H1 (cell line): ENCODE measurements at regions not wholly inside any gene's neighbourhood (a gene's known extent, or its start where the extent isn't known, plus 50 kb on each side); places are given as distances from the start of the nearest gene placed in this dataset.

Experiments used
- FOSL1 ChIP-seq: IDR thresholded peaks from 2 replicates; pipeline ENCODE4 v1.6.1; 2011; ENCODE audit warnings: mild to moderate bottlenecking, low read depth, low read length, moderate library complexity; ENCODE audit not compliant: insufficient read depth
- KDM4A ChIP-seq: IDR thresholded peaks from one replicate; pipeline ENCODE4 v1.7.1; 2012; ENCODE audit warnings: low read depth, mild to moderate bottlenecking, moderate library complexity, low read length, inconsistent platforms; ENCODE audit not compliant: severe bottlenecking
- RAD21 ChIP-seq, 2 experiments: IDR thresholded peaks in 1 of 2; conservative IDR thresholded peaks in 1 of 2; 2 replicates each; pipeline ENCODE4 v1.6.1; 2011; ENCODE audit warnings: low read depth in 2 of 2, low read length in 2 of 2, improper control_type of control experiment in 1 of 2, inconsistent platforms in 1 of 2, mild to moderate bottlenecking in 1 of 2, moderate library complexity in 1 of 2
- RFX5 ChIP-seq: IDR thresholded peaks from 2 replicates; pipeline ENCODE4 v1.6.1; 2011; ENCODE audit warnings: low read depth, low read length, improper control_type of control experiment, borderline replicate concordance
- RXRA ChIP-seq: IDR thresholded peaks from 2 replicates; pipeline ENCODE4 v1.6.1; 2011; ENCODE audit warnings: low read depth, mild to moderate bottlenecking, low read length, moderate library complexity; ENCODE audit not compliant: insufficient read depth
- TF ChIP-seq, protein P1 (sequence below): fragments of 300-600 bp; sonication (generic); IDR thresholded peaks from 2 replicates; pipeline ENCODE4 v1.7.1; 2012; ENCODE audit warnings: low read length, moderate library complexity, mild to moderate bottlenecking, inconsistent platforms; ENCODE audit not compliant: insufficient replicate concordance
- TF ChIP-seq, protein P2 (sequence below): IDR thresholded peaks from 2 replicates; pipeline ENCODE4 v1.6.1; 2012; ENCODE audit warnings: inconsistent platforms
- TF ChIP-seq, protein P3 (sequence below), 3 experiments: IDR thresholded peaks; 1 replicate in 2 of 3; 2 replicates in 1 of 3; pipeline versions ENCODE4 v1.5.1 to v1.6.1; 2011; ENCODE audit warnings: low read length in 3 of 3, mild to moderate bottlenecking in 3 of 3, inconsistent platforms in 2 of 3, low read depth in 1 of 3, moderate library complexity in 1 of 3; ENCODE audit not compliant: insufficient read depth in 1 of 3; ENCODE audit errors: control extremely low read depth in 1 of 3

- TF ChIP-seq, protein P1, sequence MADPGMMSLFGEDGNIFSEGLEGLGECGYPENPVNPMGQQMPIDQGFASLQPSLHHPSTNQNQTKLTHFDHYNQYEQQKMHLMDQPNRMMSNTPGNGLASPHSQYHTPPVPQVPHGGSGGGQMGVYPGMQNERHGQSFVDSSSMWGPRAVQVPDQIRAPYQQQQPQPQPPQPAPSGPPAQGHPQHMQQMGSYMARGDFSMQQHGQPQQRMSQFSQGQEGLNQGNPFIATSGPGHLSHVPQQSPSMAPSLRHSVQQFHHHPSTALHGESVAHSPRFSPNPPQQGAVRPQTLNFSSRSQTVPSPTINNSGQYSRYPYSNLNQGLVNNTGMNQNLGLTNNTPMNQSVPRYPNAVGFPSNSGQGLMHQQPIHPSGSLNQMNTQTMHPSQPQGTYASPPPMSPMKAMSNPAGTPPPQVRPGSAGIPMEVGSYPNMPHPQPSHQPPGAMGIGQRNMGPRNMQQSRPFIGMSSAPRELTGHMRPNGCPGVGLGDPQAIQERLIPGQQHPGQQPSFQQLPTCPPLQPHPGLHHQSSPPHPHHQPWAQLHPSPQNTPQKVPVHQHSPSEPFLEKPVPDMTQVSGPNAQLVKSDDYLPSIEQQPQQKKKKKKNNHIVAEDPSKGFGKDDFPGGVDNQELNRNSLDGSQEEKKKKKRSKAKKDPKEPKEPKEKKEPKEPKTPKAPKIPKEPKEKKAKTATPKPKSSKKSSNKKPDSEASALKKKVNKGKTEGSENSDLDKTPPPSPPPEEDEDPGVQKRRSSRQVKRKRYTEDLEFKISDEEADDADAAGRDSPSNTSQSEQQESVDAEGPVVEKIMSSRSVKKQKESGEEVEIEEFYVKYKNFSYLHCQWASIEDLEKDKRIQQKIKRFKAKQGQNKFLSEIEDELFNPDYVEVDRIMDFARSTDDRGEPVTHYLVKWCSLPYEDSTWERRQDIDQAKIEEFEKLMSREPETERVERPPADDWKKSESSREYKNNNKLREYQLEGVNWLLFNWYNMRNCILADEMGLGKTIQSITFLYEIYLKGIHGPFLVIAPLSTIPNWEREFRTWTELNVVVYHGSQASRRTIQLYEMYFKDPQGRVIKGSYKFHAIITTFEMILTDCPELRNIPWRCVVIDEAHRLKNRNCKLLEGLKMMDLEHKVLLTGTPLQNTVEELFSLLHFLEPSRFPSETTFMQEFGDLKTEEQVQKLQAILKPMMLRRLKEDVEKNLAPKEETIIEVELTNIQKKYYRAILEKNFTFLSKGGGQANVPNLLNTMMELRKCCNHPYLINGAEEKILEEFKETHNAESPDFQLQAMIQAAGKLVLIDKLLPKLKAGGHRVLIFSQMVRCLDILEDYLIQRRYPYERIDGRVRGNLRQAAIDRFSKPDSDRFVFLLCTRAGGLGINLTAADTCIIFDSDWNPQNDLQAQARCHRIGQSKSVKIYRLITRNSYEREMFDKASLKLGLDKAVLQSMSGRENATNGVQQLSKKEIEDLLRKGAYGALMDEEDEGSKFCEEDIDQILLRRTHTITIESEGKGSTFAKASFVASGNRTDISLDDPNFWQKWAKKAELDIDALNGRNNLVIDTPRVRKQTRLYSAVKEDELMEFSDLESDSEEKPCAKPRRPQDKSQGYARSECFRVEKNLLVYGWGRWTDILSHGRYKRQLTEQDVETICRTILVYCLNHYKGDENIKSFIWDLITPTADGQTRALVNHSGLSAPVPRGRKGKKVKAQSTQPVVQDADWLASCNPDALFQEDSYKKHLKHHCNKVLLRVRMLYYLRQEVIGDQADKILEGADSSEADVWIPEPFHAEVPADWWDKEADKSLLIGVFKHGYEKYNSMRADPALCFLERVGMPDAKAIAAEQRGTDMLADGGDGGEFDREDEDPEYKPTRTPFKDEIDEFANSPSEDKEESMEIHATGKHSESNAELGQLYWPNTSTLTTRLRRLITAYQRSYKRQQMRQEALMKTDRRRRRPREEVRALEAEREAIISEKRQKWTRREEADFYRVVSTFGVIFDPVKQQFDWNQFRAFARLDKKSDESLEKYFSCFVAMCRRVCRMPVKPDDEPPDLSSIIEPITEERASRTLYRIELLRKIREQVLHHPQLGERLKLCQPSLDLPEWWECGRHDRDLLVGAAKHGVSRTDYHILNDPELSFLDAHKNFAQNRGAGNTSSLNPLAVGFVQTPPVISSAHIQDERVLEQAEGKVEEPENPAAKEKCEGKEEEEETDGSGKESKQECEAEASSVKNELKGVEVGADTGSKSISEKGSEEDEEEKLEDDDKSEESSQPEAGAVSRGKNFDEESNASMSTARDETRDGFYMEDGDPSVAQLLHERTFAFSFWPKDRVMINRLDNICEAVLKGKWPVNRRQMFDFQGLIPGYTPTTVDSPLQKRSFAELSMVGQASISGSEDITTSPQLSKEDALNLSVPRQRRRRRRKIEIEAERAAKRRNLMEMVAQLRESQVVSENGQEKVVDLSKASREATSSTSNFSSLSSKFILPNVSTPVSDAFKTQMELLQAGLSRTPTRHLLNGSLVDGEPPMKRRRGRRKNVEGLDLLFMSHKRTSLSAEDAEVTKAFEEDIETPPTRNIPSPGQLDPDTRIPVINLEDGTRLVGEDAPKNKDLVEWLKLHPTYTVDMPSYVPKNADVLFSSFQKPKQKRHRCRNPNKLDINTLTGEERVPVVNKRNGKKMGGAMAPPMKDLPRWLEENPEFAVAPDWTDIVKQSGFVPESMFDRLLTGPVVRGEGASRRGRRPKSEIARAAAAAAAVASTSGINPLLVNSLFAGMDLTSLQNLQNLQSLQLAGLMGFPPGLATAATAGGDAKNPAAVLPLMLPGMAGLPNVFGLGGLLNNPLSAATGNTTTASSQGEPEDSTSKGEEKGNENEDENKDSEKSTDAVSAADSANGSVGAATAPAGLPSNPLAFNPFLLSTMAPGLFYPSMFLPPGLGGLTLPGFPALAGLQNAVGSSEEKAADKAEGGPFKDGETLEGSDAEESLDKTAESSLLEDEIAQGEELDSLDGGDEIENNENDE: no peak
- TF ChIP-seq, protein P2, sequence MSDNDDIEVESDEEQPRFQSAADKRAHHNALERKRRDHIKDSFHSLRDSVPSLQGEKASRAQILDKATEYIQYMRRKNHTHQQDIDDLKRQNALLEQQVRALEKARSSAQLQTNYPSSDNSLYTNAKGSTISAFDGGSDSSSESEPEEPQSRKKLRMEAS: no peak
- TF ChIP-seq FOSL1 (no peak), RAD21 (IDR thresholded peaks at IDR 0.05 in 1 of 2, conservative IDR thresholded peaks at IDR 0.05 in 1 of 2; ENCODE audit: low read depth in 2 of 2, low read length in 2 of 2) (no peak), RFX5 (no peak), RXRA (no peak), KDM4A (no peak)
- TF ChIP-seq, protein P3, sequence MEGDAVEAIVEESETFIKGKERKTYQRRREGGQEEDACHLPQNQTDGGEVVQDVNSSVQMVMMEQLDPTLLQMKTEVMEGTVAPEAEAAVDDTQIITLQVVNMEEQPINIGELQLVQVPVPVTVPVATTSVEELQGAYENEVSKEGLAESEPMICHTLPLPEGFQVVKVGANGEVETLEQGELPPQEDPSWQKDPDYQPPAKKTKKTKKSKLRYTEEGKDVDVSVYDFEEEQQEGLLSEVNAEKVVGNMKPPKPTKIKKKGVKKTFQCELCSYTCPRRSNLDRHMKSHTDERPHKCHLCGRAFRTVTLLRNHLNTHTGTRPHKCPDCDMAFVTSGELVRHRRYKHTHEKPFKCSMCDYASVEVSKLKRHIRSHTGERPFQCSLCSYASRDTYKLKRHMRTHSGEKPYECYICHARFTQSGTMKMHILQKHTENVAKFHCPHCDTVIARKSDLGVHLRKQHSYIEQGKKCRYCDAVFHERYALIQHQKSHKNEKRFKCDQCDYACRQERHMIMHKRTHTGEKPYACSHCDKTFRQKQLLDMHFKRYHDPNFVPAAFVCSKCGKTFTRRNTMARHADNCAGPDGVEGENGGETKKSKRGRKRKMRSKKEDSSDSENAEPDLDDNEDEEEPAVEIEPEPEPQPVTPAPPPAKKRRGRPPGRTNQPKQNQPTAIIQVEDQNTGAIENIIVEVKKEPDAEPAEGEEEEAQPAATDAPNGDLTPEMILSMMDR (IDR thresholded peaks at IDR 0.05; ENCODE audit: control extremely low read depth in 1 of 3, insufficient read depth in 1 of 3, low read depth in 1 of 3, low read length in 3 of 3): no peak
Measured at GRCh38 chr10:27330074-27330473, 89.5 kb upstream of the ACBD5 start (continued).
